IPS-NIHi7 (cell line): ENCODE measurements at regions not wholly inside any gene's neighbourhood (a gene's known extent, or its start where the extent isn't known, plus 50 kb on each side); places are given as distances from the start of the nearest gene placed in this dataset.
A peak's percentile ranks its signal among the peaks of the same experiment; 100 is the strongest.

Source experiments
- DNase-seq: peaks from one replicate; pipeline ENCODE4 v3.0.0; 2012; ENCODE audit warnings: mixed read lengths; ENCODE audit errors: extremely low spot score

GRCh38 chr1:117678246-117678977 lies 72.6 kb downstream of the TENT5C start:
- DNase-seq = no peak

- DNase-seq = no peak
Measured at GRCh38 chr1:117679299-117679698, 73.5 kb downstream of the TENT5C start.

GRCh38 chr1:117679868-117680267 lies 74.0 kb downstream of the TENT5C start:
- no peak for DNase-seq

GRCh38 chr1:117680316-117681002 lies 74.6 kb downstream of the TENT5C start:
- DNase-seq = no peak

- peak; percentile 48 for DNase-seq
Measured at GRCh38 chr1:117681093-117681900, 75.4 kb downstream of the TENT5C start.

- no peak for DNase-seq
Measured at GRCh38 chr1:117681901-117682250, 76.0 kb downstream of the TENT5C start.

- no peak for DNase-seq
Measured at GRCh38 chr1:117682372-117682771, 76.5 kb downstream of the TENT5C start.

- no peak for DNase-seq
Measured at GRCh38 chr1:117683571-117684285, 77.9 kb downstream of the TENT5C start.

- no peak for DNase-seq
Measured at GRCh38 chr1:117685936-117686806, 80.3 kb downstream of the TENT5C start.

- DNase-seq = no peak
Measured at GRCh38 chr1:117686907-117687306, 81.1 kb downstream of the TENT5C start.

- no peak for DNase-seq
Measured at GRCh38 chr1:117689997-117690625, 84.3 kb downstream of the TENT5C start.

- no peak for DNase-seq
Measured at GRCh38 chr1:117691942-117692341, 86.1 kb downstream of the TENT5C start.

- no peak for DNase-seq
Measured at GRCh38 chr1:117694543-117694942, 88.7 kb downstream of the TENT5C start.

GRCh38 chr1:117695796-117696490 lies 90.1 kb downstream of the TENT5C start:
- DNase-seq = peak; percentile 14

GRCh38 chr1:117696561-117696960 lies 90.7 kb downstream of the TENT5C start:
- DNase-seq = no peak

- DNase-seq = no peak
Measured at GRCh38 chr1:117697220-117697781, 91.5 kb downstream of the TENT5C start.

- no peak for DNase-seq
Measured at GRCh38 chr1:117698398-117699160, 92.7 kb downstream of the TENT5C start.

- no peak for DNase-seq
Measured at GRCh38 chr1:117699953-117700352, 94.1 kb downstream of the TENT5C start.

- DNase-seq = no peak
Measured at GRCh38 chr1:117702654-117703053, 96.8 kb downstream of the TENT5C start.
